ENCODE measurements at regions not wholly inside any gene's neighbourhood (a gene's known extent, or its start where the extent isn't known, plus 50 kb on each side); places are given as distances from the start of the nearest gene placed in this dataset.

DNA sequence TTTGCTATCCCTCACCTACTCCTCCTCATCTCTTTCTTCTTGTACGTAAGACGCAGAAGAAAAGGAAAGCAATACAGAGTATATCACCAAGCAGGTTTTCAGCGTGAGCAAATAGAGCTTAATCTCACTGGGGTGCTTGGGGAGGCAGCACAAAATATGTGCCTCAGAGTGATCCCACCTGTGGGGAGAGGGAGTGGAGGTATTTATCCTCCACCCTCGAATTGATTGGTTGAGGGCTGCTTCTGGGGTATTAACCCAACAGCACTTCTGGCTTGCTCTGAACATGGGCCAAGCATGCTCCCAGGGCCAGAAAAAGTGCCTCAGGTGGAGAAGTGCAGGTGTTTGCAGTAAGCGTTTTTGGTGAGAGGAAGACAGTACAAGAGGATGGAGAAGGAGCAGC lies 78.5 kb upstream of the EYA2 start:
- Histone ChIP-seq H3K36me3 (ENCODE audit: control insufficient read depth, insufficient read depth, low read length) (no peaks in the 10 kb centered on the region), H3K9ac (ENCODE audit: low read depth, low read length) (no peak overlapping the region), H3K27me3 (ENCODE audit: control insufficient read depth, insufficient read depth, low read length) (peaks cover 9% of the 10 kb centered on the region)

DNA sequence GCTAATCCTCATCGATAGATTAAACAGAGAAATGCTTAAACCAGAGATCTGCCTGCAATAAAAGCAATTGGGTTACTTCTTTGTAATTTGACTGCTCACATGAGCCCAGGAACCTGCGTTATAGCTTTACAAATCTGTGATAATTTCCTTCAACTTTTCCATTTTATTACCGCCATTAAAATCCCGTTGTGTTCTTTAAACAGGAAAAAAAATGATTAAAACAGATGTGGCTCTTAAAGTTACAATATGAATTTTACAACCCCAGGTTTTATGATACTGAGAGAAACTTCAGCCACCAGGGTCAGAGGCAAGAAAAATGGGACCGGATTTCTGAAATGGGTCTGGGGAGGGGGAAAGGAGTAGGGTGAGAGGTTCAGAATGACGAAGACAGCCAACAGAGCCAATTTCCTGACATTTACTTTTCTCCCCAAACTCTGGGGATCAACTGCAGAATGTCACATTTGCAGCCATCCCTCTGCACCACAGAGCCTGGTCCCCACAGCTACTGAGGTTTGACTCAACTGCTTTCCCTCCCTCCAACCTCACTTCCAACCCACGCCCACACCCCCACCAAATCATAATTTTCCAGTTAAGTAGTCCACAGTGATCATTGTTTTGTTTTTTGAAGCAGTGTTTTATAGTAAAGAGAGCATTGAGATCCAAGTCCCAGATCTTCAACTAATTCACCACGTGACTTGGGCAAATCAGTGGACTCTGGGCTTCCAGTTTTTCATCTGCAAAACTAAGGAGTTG lies 77.6 kb upstream of the EYA2 start:
- H3K4me3 ChIP-seq (ENCODE audit: low read depth, low read length) = no peak overlapping the region
- H3K27me3 ChIP-seq (ENCODE audit: control insufficient read depth, insufficient read depth, low read length) = peaks cover 3% of the 10 kb centered on the region
- H3K4me1 ChIP-seq (ENCODE audit: control insufficient read depth, insufficient read depth, low read length) = peaks cover 3% of the 10 kb centered on the region
- no peaks in the 10 kb centered on the region for H3K36me3 ChIP-seq (ENCODE audit: control insufficient read depth, insufficient read depth, low read length)
- no peaks in the 10 kb centered on the region for H3K9me3 ChIP-seq (ENCODE audit: control insufficient read depth, insufficient read depth, low read length)
- no peak overlapping the region for H3K9ac ChIP-seq (ENCODE audit: low read depth, low read length)

More for the DNA sequence above, 78.5 kb upstream of the EYA2 start:
- H3K4me3 ChIP-seq (ENCODE audit: low read depth, low read length) = no peak overlapping the region
- H3K9me3 ChIP-seq (ENCODE audit: control insufficient read depth, insufficient read depth, low read length) = no peaks in the 10 kb centered on the region
- H3K4me1 ChIP-seq (ENCODE audit: control insufficient read depth, insufficient read depth, low read length) = peaks cover 3% of the 10 kb centered on the region

DNA sequence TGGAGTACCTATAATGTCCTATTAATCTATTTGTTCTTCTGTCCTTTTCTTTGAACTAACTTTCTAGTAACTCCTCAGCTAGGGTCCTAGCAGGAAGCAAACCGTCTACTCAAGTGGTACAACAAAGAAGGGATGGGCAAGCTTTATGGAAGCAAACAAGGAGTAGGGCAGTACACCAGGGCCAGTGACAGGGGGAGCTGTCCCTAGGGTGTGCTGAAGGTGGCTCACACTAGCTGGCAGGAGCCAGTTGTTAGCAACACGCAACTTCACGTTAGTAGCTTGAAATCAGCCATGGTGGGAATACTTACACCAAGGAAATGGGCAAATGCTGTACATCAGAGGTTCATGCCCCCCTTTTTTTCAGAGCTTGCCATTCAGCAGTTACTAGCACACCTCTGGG lies 74.0 kb upstream of the EYA2 start:
- Histone ChIP-seq H3K9me3 (ENCODE audit: control insufficient read depth, insufficient read depth, low read length) (no peaks in the 10 kb centered on the region), H3K36me3 (ENCODE audit: control insufficient read depth, insufficient read depth, low read length) (no peaks in the 10 kb centered on the region), H3K9ac (ENCODE audit: low read depth, low read length) (no peak overlapping the region), H3K4me3 (ENCODE audit: low read depth, low read length) (no peak overlapping the region), H3K27me3 (ENCODE audit: control insufficient read depth, insufficient read depth, low read length) (no peaks in the 10 kb centered on the region), H3K4me1 (ENCODE audit: control insufficient read depth, insufficient read depth, low read length) (no peaks in the 10 kb centered on the region)

DNA sequence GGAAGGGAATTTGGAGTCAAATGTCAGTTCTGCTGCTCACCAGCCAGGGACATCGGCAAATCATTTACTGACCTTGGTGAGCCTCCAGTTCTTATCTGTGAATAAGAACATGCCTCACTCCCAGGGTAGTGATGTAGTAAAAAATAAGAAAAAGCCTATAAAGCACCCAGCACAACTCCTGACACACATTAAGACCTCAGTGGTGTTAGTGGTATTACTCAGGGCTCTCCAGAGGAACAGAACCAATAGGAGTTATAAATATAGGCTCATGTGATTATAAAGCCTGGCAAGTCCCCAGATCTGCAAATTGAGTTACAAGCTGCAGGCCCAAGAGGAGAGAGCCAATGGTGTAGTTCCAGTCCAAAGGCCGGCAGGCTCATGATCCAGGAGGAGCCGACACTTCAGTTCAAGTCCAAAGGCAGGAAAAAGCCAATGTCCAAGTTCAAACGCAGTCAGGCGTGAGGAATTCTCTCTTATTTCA lies 71.3 kb upstream of the EYA2 start:
- Histone ChIP-seq H3K4me1 (ENCODE audit: control insufficient read depth, insufficient read depth, low read length) (no peaks in the 10 kb centered on the region), H3K36me3 (ENCODE audit: control insufficient read depth, insufficient read depth, low read length) (no peaks in the 10 kb centered on the region), H3K4me3 (ENCODE audit: low read depth, low read length) (no peak overlapping the region), H3K9ac (ENCODE audit: low read depth, low read length) (no peak overlapping the region), H3K9me3 (ENCODE audit: control insufficient read depth, insufficient read depth, low read length) (no peaks in the 10 kb centered on the region), H3K27me3 (ENCODE audit: control insufficient read depth, insufficient read depth, low read length) (no peaks in the 10 kb centered on the region)

DNA sequence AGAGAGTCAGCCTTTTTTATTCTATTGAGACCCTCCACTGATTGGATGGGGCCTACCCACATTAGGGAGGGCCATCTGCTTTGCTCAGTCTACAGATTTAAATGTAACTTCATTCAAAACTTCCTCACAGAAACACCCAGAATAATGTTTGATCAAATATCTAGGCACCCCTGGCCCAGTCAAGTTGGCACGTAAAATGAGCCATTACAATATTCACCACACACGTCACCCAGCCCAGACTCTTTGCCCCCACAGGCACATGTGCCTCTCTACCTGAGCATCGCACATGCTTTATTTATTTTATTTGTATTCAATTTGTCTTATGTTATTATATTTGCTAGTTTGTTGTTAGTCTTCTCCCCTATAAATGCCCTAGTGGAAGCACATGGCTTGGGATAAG lies 70.9 kb upstream of the EYA2 start:
- Histone ChIP-seq H3K36me3 (ENCODE audit: control insufficient read depth, insufficient read depth, low read length) (no peaks in the 10 kb centered on the region), H3K9me3 (ENCODE audit: control insufficient read depth, insufficient read depth, low read length) (no peaks in the 10 kb centered on the region), H3K27me3 (ENCODE audit: control insufficient read depth, insufficient read depth, low read length) (no peaks in the 10 kb centered on the region), H3K4me1 (ENCODE audit: control insufficient read depth, insufficient read depth, low read length) (no peaks in the 10 kb centered on the region), H3K4me3 (ENCODE audit: low read depth, low read length) (no peak overlapping the region), H3K9ac (ENCODE audit: low read depth, low read length) (no peak overlapping the region)

DNA sequence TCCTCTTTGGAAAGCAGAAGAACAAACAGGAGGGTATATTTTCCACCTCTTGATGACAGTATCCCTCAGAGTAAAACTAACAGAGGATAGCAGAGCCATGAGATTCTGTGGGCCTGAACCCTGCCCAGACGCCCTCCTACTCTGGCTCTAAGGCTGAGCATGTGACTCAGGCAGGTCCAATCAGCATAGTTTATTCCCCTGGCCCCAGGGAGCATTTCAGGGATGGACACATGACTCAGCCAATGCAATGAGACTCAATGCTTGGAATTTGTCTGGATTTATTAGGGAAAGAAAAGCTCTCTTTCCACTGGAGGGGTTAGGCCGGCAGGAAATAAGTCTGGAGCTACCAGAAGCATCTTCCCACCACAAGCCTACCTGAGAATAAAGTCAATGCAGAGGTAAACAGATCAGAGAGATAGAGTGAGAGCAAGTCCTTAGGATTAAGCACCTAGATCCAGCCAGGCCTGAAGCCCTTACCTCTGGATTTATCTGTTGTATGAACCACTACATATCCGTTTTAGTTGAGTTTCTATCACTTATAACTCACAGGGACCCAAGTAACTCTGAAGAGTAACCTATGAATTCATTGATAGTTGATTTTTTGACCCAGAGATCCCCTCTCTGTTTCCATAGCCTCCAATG lies 68.2 kb upstream of the EYA2 start:
- Histone ChIP-seq H3K36me3 (ENCODE audit: control insufficient read depth, insufficient read depth, low read length) (no peaks in the 10 kb centered on the region), H3K27me3 (ENCODE audit: control insufficient read depth, insufficient read depth, low read length) (no peaks in the 10 kb centered on the region), H3K9ac (ENCODE audit: low read depth, low read length) (no peak overlapping the region), H3K9me3 (ENCODE audit: control insufficient read depth, insufficient read depth, low read length) (no peaks in the 10 kb centered on the region), H3K4me1 (ENCODE audit: control insufficient read depth, insufficient read depth, low read length) (no peaks in the 10 kb centered on the region), H3K4me3 (ENCODE audit: low read depth, low read length) (no peak overlapping the region)

DNA sequence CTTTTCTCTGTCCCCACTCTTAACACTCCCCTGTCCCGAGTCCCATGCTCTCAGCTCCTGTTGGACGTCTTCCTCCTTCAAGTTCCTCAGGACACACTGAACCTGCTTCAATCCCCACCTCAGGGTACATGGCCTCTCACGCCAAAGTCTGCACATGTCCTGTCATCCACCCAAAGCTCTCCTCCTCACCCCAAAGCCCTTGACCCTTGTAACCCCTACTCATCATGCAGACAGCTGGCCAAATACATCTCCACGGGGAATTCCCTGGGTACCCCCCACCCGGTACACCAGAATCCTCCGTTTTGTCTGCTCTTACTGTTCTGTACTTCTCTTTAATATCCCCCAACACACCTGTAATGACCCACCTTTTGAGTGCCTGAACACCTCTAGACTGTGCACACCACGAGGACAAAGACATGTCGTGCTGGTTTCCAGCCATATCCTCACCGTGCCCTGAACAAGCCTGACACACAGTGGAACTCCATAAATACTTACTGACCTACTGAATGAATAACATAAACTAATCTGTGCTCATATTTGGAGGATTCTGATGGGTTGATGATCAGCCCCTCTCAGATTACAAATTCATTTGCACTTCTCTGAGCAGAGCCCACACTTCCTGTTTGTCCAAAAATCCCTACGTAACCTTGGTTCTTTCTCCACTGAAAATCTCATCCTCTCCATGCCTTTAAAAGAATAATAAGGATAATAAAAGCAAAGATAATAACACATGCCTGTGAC lies 66.8 kb upstream of the EYA2 start:
- no peaks in the 10 kb centered on the region for H3K4me1 ChIP-seq (ENCODE audit: control insufficient read depth, insufficient read depth, low read length)
- H3K27me3 ChIP-seq (ENCODE audit: control insufficient read depth, insufficient read depth, low read length) = no peaks in the 10 kb centered on the region
- no peaks in the 10 kb centered on the region for H3K36me3 ChIP-seq (ENCODE audit: control insufficient read depth, insufficient read depth, low read length)
- H3K9me3 ChIP-seq (ENCODE audit: control insufficient read depth, insufficient read depth, low read length) = no peaks in the 10 kb centered on the region
- no peak overlapping the region for H3K4me3 ChIP-seq (ENCODE audit: low read depth, low read length)
- H3K9ac ChIP-seq (ENCODE audit: low read depth, low read length) = no peak overlapping the region

DNA sequence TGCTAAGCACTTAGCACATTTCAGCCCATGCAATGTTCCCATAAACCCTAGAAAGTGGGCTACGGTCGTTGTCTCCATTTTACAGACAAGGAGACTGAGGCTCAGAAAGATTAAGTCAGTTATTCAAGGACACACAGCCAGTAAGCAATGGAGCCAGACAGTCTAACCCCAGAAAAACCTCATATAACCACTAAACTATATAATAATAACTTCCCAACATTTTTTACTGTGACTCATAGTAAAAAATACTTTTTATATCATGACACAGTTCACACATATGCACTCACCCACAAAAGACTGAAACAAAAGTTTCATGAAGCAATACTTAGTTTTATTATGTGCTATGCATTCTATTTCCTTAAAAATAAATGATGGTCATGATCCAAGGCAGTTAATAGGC lies 66.2 kb upstream of the EYA2 start:
- Histone ChIP-seq H3K27me3 (ENCODE audit: control insufficient read depth, insufficient read depth, low read length) (no peaks in the 10 kb centered on the region), H3K4me1 (ENCODE audit: control insufficient read depth, insufficient read depth, low read length) (no peaks in the 10 kb centered on the region)

DNA sequence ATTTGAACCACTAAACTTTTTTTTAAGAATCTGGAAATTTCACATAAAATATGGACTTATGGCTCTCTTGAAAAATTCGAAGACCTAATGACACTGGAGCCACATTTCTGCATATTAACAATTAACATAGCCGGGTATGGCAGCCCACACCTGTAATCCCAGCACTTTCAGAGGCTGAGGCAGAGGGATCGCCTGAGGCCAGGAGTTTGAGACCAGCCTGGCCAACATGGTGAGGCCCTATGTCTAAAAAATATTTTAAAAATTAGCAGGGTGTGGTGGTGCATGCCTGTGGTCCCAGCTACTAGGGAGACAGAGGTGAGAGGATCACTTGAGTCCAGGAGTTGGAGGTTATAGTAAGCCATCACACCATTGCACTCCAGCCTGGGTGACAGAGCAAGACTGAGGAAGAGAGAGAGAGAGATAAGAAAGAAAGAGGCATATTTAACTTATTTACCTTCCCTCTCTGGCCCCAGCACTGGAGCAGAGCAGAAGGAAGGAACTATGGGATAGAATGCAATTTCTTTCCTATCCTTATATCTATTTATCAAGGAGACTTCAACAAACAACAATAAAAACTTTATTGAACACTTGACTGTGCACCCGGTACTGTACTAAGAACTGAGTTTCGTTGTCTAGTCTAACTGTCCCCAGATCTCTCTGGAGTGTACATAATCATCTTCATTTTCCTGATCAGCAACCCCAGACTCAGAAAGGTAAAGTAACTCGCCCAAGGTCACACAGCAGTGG lies 63.6 kb upstream of the EYA2 start:
- H3K9ac ChIP-seq (ENCODE audit: low read depth, low read length) = no peak overlapping the region
- no peak overlapping the region for H3K4me3 ChIP-seq (ENCODE audit: low read depth, low read length)
- no peaks in the 10 kb centered on the region for H3K4me1 ChIP-seq (ENCODE audit: control insufficient read depth, insufficient read depth, low read length)
- H3K9me3 ChIP-seq (ENCODE audit: control insufficient read depth, insufficient read depth, low read length) = no peaks in the 10 kb centered on the region
- no peaks in the 10 kb centered on the region for H3K36me3 ChIP-seq (ENCODE audit: control insufficient read depth, insufficient read depth, low read length)
- no peaks in the 10 kb centered on the region for H3K27me3 ChIP-seq (ENCODE audit: control insufficient read depth, insufficient read depth, low read length)

More for the DNA sequence above, 66.2 kb upstream of the EYA2 start:
- no peak overlapping the region for H3K9ac ChIP-seq (ENCODE audit: low read depth, low read length)
- H3K36me3 ChIP-seq (ENCODE audit: control insufficient read depth, insufficient read depth, low read length) = no peaks in the 10 kb centered on the region
- H3K4me3 ChIP-seq (ENCODE audit: low read depth, low read length) = no peak overlapping the region
- no peaks in the 10 kb centered on the region for H3K9me3 ChIP-seq (ENCODE audit: control insufficient read depth, insufficient read depth, low read length)

DNA sequence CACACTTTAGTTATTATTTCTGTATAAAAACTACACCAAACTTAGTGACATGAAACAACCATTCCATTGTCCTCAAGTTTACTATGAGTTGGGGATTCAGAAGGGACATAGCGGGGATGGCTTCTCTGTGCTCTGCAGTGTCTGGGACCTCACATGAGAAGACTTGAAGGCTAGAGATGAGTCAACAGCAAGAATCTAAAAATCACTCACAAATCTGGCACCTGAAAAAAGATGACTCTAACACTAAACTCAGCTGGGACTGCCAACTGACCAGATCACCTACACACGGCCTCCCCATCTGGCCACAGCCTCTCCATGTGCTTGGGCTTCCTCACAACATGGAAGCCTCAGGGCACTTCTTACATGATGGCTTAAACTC lies 63.0 kb upstream of the EYA2 start:
- Histone ChIP-seq H3K36me3 (ENCODE audit: control insufficient read depth, insufficient read depth, low read length) (no peaks in the 10 kb centered on the region), H3K9ac (ENCODE audit: low read depth, low read length) (no peak overlapping the region), H3K27me3 (ENCODE audit: control insufficient read depth, insufficient read depth, low read length) (no peaks in the 10 kb centered on the region), H3K4me3 (ENCODE audit: low read depth, low read length) (no peak overlapping the region), H3K4me1 (ENCODE audit: control insufficient read depth, insufficient read depth, low read length) (no peaks in the 10 kb centered on the region), H3K9me3 (ENCODE audit: control insufficient read depth, insufficient read depth, low read length) (no peaks in the 10 kb centered on the region)

DNA sequence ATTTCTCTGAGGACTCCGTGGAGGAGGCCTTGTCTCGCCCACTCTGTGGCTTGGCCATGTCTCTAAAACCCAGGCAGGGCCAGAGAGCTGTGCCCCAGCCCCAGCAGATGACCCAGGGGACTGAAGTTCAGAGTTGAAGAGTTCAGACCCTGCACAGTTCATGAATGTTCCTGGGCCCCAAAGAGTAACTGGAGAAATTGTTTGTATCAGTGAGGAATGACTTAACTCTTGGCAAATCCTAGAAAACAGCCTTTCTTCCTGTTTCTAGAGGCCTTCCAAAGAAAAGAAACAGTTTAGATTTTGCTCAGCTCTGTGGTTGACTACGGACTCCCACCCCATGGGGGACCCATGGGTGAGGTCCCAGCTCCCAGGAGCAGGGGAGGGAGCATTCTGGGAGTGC lies 62.1 kb upstream of the EYA2 start:
- no peaks in the 10 kb centered on the region for H3K9me3 ChIP-seq (ENCODE audit: control insufficient read depth, insufficient read depth, low read length)
- no peaks in the 10 kb centered on the region for H3K36me3 ChIP-seq (ENCODE audit: control insufficient read depth, insufficient read depth, low read length)
- no peaks in the 10 kb centered on the region for H3K4me1 ChIP-seq (ENCODE audit: control insufficient read depth, insufficient read depth, low read length)
- no peaks in the 10 kb centered on the region for H3K27me3 ChIP-seq (ENCODE audit: control insufficient read depth, insufficient read depth, low read length)
- H3K9ac ChIP-seq (ENCODE audit: low read depth, low read length) = no peak overlapping the region
- H3K4me3 ChIP-seq (ENCODE audit: low read depth, low read length) = no peak overlapping the region

Data from iPS-15b (cell line).